GM10248 (cell line): ENCODE measurements at regions not wholly inside any gene's neighbourhood (a gene's known extent, or its start where the extent isn't known, plus 50 kb on each side); places are given as distances from the start of the nearest gene placed in this dataset.
"Not testable (repeated sequence)": the region's sequence is repeated elsewhere in the genome, so short reads cannot be mapped to it uniquely, and the experiment has no call there.

ENCODE experiments used
- CTCF ChIA-PET: fragments of 300-600 bp; sonication (Branson Sonifier 250); formaldehyde crosslinking; extraction: SDS; loops from one replicate; lab custom pipeline; 2021; ENCODE audit warnings: antibody characterized with exemption; lab: Yijun Ruan, JAX
- POLR2A ChIA-PET: fragments of 350-650 bp; sonication (Branson Sonifier 250); formaldehyde crosslinking; extraction: SDS; loops from one replicate; lab custom pipeline; 2020; ENCODE audit warnings: antibody characterized with exemption; lab: Yijun Ruan, JAX
- DNase-seq: peaks from one replicate; pipeline ENCODE4 v3.0.0; 2012; ENCODE audit errors: extremely low spot score
- TF ChIP-seq, protein P1 (sequence below): IDR thresholded peaks from 2 replicates; pipeline ENCODE4 v1.5.1; 2012; ENCODE audit warnings: mild to moderate bottlenecking, low read depth; ENCODE audit errors: extremely low read depth, missing control alignments, control extremely low read depth

DNA sequence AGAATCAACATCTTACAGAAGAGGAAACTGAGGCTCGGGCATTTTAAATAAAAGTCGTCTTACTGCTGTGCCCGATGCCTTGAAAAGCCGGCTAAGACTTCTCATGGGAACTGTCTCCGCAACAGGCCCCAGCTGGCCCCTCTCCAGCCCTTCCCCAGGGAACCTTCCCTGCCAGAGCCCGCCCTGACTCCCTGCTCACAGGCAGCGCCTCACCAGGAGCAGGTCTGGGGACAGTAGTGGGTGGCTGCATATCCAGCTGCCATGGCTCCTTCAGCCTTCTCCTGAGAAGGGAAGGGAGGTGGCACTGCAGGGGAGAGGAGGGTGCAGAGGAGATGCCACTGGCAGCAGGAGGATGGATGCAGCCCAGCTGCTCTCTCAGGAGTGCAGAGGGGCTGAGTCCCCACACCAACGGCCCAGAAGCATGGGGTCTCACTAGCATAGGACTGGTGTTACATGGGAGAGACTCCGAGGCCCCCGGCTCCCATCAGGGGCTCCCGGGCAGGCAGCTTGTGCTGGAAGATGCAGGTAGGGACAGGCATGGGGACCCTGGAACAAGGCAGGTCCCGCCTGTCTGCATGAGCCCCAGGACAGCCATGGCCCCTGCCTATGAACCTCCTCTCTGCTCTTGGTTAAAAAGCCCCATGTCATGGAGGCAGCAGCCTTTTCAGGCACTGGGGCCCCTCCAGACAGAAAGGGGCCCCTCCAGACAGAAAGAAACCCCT, 216.4 kb upstream of the SGCG start:
- ChIA-PET CTCF (no interaction called here), POLR2A (no interaction called here)
- DNase-seq = no peak
- TF ChIP-seq, protein P1, sequence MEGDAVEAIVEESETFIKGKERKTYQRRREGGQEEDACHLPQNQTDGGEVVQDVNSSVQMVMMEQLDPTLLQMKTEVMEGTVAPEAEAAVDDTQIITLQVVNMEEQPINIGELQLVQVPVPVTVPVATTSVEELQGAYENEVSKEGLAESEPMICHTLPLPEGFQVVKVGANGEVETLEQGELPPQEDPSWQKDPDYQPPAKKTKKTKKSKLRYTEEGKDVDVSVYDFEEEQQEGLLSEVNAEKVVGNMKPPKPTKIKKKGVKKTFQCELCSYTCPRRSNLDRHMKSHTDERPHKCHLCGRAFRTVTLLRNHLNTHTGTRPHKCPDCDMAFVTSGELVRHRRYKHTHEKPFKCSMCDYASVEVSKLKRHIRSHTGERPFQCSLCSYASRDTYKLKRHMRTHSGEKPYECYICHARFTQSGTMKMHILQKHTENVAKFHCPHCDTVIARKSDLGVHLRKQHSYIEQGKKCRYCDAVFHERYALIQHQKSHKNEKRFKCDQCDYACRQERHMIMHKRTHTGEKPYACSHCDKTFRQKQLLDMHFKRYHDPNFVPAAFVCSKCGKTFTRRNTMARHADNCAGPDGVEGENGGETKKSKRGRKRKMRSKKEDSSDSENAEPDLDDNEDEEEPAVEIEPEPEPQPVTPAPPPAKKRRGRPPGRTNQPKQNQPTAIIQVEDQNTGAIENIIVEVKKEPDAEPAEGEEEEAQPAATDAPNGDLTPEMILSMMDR = no peak

DNA sequence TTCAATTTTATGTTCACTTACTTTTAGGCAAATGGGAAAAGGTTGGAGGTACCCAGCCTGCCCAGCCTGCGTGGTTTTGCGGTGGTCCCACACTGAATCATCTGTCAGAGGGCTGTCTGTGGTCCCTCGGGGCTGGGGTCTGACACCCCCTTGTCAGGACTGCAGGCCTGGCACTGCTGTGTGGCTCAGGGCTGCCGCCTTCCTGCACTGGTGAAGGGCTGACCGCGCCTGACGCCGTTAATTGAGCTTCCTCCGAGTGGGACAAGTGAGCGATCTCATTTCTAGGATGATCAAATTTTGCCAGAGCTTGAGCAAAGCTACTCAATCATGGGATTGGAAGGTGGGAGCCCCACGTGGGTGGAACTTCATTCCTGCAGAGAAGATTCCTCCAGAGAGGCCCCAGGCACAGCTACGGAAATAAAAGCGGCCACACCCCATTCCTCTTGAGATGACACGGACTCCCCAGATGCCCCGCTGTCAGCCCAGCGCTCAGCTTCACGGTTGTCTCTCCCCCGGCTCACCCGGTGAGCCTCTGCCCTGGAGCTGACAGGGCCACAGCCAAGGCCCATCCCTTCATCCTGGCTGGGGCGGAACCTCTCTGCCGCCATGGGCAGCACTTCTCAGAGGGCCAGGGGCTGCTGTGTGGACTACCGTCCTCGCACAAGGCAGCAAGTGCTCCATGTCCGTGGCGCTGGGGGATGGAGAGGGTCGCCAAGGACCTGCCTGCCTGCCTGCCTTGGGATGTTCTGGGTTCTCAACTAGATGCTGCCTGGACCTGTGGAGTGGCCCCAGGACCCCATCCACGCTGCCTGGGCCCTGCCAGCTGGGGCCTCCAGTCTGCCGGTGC, 215.5 kb upstream of the SGCG start:
- DNase-seq, CTCF ChIA-PET, POLR2A ChIA-PET: not testable (repeated sequence)

DNA sequence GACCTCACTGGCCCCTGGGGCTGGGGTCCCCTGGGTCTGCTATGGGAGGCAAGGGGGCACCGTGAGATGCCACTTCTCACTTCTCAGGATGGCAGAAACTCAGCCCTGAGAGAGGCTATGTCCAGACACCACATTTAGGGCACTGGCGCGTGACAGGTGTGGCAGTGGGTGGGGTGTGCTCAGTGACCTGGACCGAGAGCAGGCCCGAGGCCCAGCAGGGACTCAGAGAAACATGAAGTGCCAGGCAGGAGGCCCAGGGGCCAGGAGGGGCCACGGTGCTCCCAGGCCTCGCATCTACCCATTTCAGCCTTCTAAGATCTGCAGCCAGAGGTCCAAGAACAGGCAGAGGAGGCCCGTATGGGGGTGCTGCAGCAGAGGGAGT, 214.9 kb upstream of the SGCG start:
- DNase-seq, CTCF ChIA-PET, POLR2A ChIA-PET: not testable (repeated sequence)

DNA sequence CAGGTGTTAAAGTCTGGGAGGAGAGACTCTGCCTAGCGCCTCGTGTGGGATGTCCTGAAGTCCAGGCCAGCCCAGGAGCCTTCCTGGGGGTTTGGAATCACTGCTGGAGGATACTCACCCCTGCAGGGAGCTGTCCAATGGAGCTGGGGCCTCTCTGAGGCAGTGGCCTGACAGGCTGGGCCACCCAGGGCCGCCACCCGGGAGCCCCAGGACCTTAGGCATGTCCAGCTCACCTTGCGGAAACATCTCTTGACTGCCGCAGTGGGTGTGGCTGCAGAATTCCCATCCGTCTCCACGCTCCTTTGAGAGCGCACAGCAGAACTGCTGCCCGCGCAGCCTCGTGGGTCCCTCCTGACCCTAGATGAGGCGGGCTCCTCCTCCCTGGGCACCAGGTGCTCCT, 214.0 kb upstream of the SGCG start:
- POLR2A ChIA-PET, DNase-seq, CTCF ChIA-PET: not testable (repeated sequence)

DNA sequence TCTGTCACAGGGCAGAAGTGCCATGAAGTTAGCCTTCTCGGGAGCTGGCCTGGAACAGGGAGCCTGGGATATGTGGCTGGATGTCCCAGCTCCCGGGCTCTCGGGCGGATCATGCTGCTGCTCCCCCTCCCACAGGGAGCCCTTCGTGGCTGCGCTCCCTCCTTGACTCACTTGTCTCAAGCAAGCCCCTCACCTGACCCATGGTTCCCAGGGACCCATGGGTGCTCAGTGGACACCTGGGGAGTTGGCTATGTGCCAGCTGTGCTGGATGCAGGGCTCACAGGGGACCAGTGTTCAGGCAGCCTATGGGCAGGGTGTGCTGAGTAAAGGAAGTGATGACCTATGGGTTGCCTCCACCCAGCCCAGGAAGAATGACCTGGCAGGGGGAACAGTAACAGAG, 213.1 kb upstream of the SGCG start:
- DNase-seq = no peak
- ChIA-PET POLR2A (no interaction called here), CTCF (no interaction called here)
- TF ChIP-seq, protein P1 = no peak

DNA sequence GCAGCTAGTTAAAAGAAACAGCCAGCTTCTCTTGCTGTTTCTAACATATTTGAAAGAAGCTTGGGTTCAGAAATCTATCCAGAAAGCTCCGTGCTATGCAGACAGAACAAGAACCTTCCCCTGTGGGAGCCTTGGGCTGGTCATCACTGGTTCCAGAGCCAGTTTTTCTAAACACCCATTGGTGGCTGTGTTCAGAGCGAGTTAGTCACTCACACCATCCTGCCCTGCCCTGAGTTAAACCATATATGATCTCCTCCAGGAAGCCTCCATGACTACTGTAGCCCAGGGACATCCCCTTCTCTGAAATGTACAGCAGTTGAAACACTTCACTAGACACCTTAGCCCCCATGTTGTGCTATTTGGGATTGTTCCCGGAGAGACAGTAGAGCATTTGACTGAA, 200.8 kb upstream of the SGCG start:
- no peak for DNase-seq
- POLR2A ChIA-PET = no interaction called here
- CTCF ChIA-PET = no interaction called here
- TF ChIP-seq, protein P1 = no peak

DNA sequence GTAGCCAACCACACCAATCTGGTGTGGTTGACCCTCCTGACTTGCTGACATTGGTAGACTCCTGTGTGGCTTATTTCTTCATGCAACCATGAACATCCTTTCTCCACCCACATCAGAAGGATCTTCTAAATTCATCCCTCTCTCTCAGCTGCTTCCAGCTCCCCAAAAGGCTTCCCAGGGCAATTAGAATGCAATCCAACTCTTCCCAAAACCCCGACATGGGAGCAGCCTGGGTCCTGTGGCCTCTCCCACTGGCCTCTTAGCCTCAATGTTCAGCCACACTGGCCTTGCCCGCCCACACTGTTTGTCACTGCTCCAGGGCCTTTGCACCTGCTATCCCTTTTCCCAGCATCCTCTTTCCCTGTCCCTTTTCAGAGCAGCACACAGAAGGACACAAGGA, 199.8 kb upstream of the SGCG start:
- DNase-seq = no peak
- POLR2A ChIA-PET = no interaction called here
- CTCF ChIA-PET = no interaction called here
- TF ChIP-seq, protein P1 = no peak

DNA sequence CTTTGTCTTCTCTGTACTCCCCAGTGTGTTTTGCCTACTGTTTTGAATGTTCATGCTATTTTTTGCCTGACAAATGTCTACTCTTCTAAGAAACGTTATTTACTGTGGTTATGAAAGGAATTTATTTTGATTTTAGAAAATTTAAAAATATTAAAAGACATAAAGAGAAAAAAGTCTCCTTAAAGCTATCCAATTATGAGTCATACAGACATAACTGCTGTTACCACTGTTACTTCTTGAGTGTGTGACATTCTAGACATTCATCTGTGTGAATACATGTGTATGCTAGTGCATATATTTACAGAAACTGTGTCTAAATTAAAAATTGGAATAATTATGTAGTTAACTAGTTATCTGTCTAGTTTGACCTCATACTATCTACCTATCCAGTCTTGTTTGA, 187.6 kb upstream of the SGCG start:
- ChIA-PET POLR2A (no interaction called here), CTCF (no interaction called here)
- TF ChIP-seq, protein P1 = no peak
- no peak for DNase-seq
